ENCODE measurements at regions not wholly inside any gene's neighbourhood (a gene's known extent, or its start where the extent isn't known, plus 50 kb on each side); places are given as distances from the start of the nearest gene placed in this dataset.

DNA sequence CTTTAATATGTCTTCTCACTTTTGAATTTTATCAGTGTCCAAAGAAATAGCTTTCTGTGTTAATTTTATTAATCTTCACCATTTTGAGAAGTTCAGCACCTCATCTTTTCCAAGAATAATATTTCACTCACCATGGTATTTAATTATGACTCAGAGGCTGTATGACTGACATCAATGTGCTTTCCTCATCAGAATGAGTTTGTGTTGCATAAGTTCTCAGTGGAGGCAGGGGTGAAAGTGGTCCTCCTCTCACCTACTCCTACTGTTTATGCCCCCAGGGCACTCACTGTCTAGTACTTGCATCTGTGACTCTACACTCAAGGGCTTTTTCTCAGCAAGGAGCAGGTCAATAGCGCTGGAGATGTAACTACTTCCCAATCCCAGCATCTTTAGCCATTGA, 905.3 kb upstream of the INTU start:
- no peaks in the 10 kb centered on the region for H3K9me3 ChIP-seq (ENCODE audit: severe bottlenecking)
- no peak for DNase-seq

DNA sequence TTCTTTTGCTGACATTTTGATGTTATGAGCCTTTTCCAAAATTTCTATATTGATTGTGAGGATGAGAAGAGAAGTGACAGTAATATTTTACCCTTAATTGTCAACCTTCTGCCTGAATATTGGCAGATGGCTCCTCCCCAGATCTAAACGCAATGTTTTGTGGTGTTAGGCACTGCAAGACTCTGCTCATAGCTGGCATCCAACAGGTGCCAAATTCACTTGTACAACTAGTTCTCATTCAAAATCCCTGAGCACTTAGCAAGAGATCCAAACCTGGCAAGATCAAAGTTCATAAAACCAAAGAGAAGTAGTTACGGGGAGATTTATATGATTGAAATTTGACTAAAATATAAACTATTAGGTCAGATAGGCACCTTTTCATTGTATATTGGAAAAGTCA, 901.7 kb upstream of the INTU start:
- Histone ChIP-seq H3K27me3 (ENCODE audit: insufficient read depth, low read depth, severe bottlenecking) (no peaks in the 10 kb centered on the region), H3K36me3 (no peaks in the 10 kb centered on the region), H3K9me3 (ENCODE audit: severe bottlenecking) (no peaks in the 10 kb centered on the region), H3K27ac (no peak overlapping the region), H3K4me3 (ENCODE audit: low read depth, low read length) (no peak overlapping the region)
- no peak for TF ChIP-seq CTCF (IDR thresholded peaks at IDR 0.05; ENCODE audit: low read depth, low read length)
- DNase-seq, result no peak

More for the DNA sequence above, 905.3 kb upstream of the INTU start:
- Histone ChIP-seq H3K27me3 (ENCODE audit: insufficient read depth, low read depth, severe bottlenecking) (no peaks in the 10 kb centered on the region), H3K27ac (no peak overlapping the region), H3K36me3 (no peaks in the 10 kb centered on the region), H3K4me3 (ENCODE audit: low read depth, low read length) (no peak overlapping the region)
- no peak for TF ChIP-seq CTCF (IDR thresholded peaks at IDR 0.05; ENCODE audit: low read depth, low read length)

- H3K9me3 ChIP-seq (ENCODE audit: severe bottlenecking), result no peaks in the 10 kb centered on the region
- H3K36me3 ChIP-seq, result no peaks in the 10 kb centered on the region
- TF ChIP-seq CTCF (IDR thresholded peaks at IDR 0.05; ENCODE audit: low read depth, low read length), result no peak
- H3K27ac ChIP-seq, result no peak overlapping the region
- DNase-seq, result no peak
- no peaks in the 10 kb centered on the region for H3K27me3 ChIP-seq (ENCODE audit: insufficient read depth, low read depth, severe bottlenecking)
- H3K4me3 ChIP-seq (ENCODE audit: low read depth, low read length), result no peak overlapping the region
These were observed 899.5 kb upstream of the INTU start for GRCh38 chr4:126733301-126733700.

DNA sequence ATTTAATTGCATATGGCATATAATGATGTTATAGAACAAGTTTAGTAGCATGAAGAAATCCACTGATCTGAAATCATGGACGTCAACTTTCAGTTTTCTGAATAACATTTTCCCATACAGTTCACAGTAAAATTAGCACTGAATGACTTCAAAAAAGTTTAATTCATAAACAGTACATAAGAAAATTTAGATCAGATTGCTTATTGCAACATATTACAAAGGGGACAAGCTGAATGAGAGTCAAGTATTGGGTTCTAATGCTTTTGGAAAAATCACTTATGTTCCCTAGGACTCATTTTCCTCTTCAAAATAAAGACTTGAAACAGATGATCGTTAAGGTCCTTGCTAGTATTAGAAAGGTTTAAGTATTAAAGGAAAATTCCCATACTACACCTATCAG, 898.3 kb upstream of the INTU start:
- TF ChIP-seq CTCF (IDR thresholded peaks at IDR 0.05; ENCODE audit: low read depth, low read length), result no peak
- Histone ChIP-seq H3K27ac (no peak overlapping the region), H3K4me3 (ENCODE audit: low read depth, low read length) (no peak overlapping the region), H3K36me3 (no peaks in the 10 kb centered on the region), H3K27me3 (ENCODE audit: insufficient read depth, low read depth, severe bottlenecking) (no peaks in the 10 kb centered on the region), H3K9me3 (ENCODE audit: severe bottlenecking) (no peaks in the 10 kb centered on the region)
- no peak for DNase-seq

DNA sequence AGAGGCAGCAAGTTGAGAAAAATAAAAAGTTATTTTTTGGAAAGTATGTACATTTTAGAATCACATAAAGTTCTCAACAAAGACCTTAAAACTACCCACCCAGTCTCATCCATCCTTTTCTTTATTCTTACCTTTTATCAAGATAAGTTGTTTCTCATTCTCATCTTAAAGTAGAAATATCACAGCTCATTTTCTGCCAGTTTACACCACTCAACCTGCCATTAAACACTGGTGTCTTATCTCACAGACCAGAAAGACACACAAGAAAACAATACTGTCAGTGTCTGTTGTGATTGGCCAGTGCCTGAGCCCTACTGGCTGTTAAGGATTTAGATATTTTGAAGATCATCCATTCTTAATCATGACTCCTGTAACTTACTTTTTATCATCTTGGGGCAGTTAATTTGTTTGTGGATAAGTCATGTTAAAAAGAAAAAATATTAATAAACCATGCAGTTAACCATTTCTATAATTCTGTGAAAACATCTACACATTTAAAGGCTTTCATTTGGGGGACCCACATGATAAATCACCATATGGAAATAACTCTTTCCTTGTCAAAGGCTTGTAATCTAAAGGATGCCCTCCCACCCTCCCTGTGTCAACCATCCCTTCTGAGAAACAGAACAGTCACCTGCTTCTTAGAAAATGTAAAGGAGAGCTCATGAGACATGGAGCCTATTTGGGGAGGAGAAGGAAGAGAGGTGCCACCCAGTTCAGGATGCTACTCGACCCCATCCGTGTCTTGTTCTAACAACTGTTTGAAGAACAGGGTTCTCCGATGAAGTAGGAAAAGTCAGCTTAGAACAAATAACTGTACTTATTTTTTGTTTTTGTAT, 897.2 kb upstream of the INTU start:
- H3K9me3 ChIP-seq (ENCODE audit: severe bottlenecking), result no peaks in the 10 kb centered on the region
- no peaks in the 10 kb centered on the region for H3K27me3 ChIP-seq (ENCODE audit: insufficient read depth, low read depth, severe bottlenecking)
- H3K36me3 ChIP-seq, result no peaks in the 10 kb centered on the region
- no peak overlapping the region for H3K27ac ChIP-seq
- no peak for TF ChIP-seq CTCF (IDR thresholded peaks at IDR 0.05; ENCODE audit: low read depth, low read length)
- DNase-seq, result no peak
- H3K4me3 ChIP-seq (ENCODE audit: low read depth, low read length), result no peak overlapping the region

DNA sequence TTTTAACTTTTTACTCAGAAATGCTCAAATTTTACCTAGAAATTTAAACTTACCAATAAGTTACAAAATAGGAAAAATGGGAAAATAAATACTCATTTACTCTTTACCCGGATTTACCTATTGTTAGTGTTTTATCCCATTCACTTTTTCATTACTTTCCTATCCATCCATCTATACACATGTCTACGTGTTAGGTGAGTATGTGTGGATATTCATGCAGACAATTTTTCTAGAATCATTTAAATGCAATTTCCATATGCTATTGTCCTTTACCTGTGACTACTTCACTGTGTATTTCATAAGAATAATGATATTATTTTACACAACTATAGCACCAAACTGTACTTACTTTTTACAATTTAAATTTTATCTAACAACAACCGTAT, 896.6 kb upstream of the INTU start:
- DNase-seq, result no peak
- Histone ChIP-seq H3K4me3 (ENCODE audit: low read depth, low read length) (no peak overlapping the region), H3K9me3 (ENCODE audit: severe bottlenecking) (no peaks in the 10 kb centered on the region), H3K27ac (no peak overlapping the region), H3K27me3 (ENCODE audit: insufficient read depth, low read depth, severe bottlenecking) (no peaks in the 10 kb centered on the region), H3K36me3 (no peaks in the 10 kb centered on the region)
- TF ChIP-seq CTCF (IDR thresholded peaks at IDR 0.05; ENCODE audit: low read depth, low read length), result no peak
